Right ventricle myocardium inferior (tissue), 1 donor: ENCODE measurements at regions not wholly inside any gene's neighbourhood (a gene's known extent, or its start where the extent isn't known, plus 50 kb on each side); places are given as distances from the start of the nearest gene placed in this dataset.

ENCODE experiments used
- ATAC-seq: fragments of 200-7000 bp; cut with Tn5 transposase; one replicate; pipeline ENCODE4 v1.9.1; 2020; ENCODE audit warnings: mild to moderate bottlenecking, moderate library complexity
- DNase-seq: peaks from one replicate; pipeline ENCODE4 v3.0.0; 2021; ENCODE audit errors: missing footprints
- intact Hi-C: fragments of 100-400 bp; cut with DNase I; formaldehyde crosslinking; loops from one replicate; pipeline ENCODE4 v1.11.0; 2022
- donor health status: DM: no; HTN: yes; CAD: no; lungs with severe emphysema.

GRCh38 chr9:88077071-88077617 is 61.1 kb downstream of the SPATA31C2 start:
- DNase-seq, result no peak
- intact Hi-C loops, result no loop called here
- no peak for ATAC-seq

- intact Hi-C loops, result no loop called here
- peak; percentile 93 for ATAC-seq
- DNase-seq, result peak; percentile 83
Measured at GRCh38 chr9:88076286-88077070, 61.8 kb downstream of the SPATA31C2 start.

GRCh38 chr9:88075966-88076285 is 62.3 kb downstream of the SPATA31C2 start:
- DNase-seq, result no peak
- intact Hi-C loops, result no loop called here
- ATAC-seq, result no peak

- intact Hi-C loops, result no loop called here
- DNase-seq, result no peak
- ATAC-seq, result no peak
Measured at GRCh38 chr9:88075506-88075905, 62.8 kb downstream of the SPATA31C2 start.

- intact Hi-C loops, result no loop called here
- ATAC-seq, result no peak
Measured at GRCh38 chr9:88074931-88075330, 63.3 kb downstream of the SPATA31C2 start.

GRCh38 chr9:88072831-88073375 is 65.4 kb downstream of the SPATA31C2 start:
- no peak for ATAC-seq
- intact Hi-C loops, result no loop called here
- no peak for DNase-seq

More at GRCh38 chr9:88074931-88075330, 63.3 kb downstream of the SPATA31C2 start:
- no peak for DNase-seq

GRCh38 chr9:88071331-88071730 is 66.9 kb downstream of the SPATA31C2 start:
- ATAC-seq, result no peak
- intact Hi-C loops, result no loop called here
- no peak for DNase-seq

- no peak for ATAC-seq
Measured at GRCh38 chr9:88065619-88066018, 72.7 kb downstream of the SPATA31C2 start.

GRCh38 chr9:88064554-88064953 is 73.7 kb downstream of the SPATA31C2 start:
- DNase-seq, result no peak
- intact Hi-C loops, result no loop called here
- ATAC-seq, result no peak

More at GRCh38 chr9:88065619-88066018, 72.7 kb downstream of the SPATA31C2 start:
- no peak for DNase-seq
- intact Hi-C loops, result no loop called here

- DNase-seq (no peak), ATAC-seq (no peak)
- intact Hi-C loops, result no loop called here
Measured at GRCh38 chr9:88060746-88061145, 77.5 kb downstream of the SPATA31C2 start.

- intact Hi-C loops, result no loop called here
- ATAC-seq (no peak), DNase-seq (no peak)
Measured at GRCh38 chr9:88059469-88059868, 78.8 kb downstream of the SPATA31C2 start.

- ATAC-seq, result no peak
- intact Hi-C loops, result no loop called here
Measured at GRCh38 chr9:88056876-88057275, 81.4 kb downstream of the SPATA31C2 start.

GRCh38 chr9:88053856-88054501 is 79.6 kb upstream of the CDK20 start:
- no peak for DNase-seq
- intact Hi-C loops, result no loop called here
- no peak for ATAC-seq

More at GRCh38 chr9:88056876-88057275, 81.4 kb downstream of the SPATA31C2 start:
- DNase-seq, result no peak

GRCh38 chr9:88052321-88052965 is 78.1 kb upstream of the CDK20 start:
- intact Hi-C loops, result no loop called here
- no peak for DNase-seq
- ATAC-seq, result no peak

- intact Hi-C loops, result no loop called here
- ATAC-seq, result no peak
- no peak for DNase-seq
Measured at GRCh38 chr9:88051138-88051537, 76.8 kb upstream of the CDK20 start.

GRCh38 chr9:88049677-88050307 is 75.5 kb upstream of the CDK20 start:
- DNase-seq (no peak), ATAC-seq (no peak)
- intact Hi-C loops, result no loop called here

GRCh38 chr9:88046542-88046941 is 72.2 kb upstream of the CDK20 start:
- DNase-seq, result no peak
- intact Hi-C loops, result no loop called here
- no peak for ATAC-seq

- intact Hi-C loops, result no loop called here
- no peak for DNase-seq
Measured at GRCh38 chr9:88045686-88046085, 71.4 kb upstream of the CDK20 start.

GRCh38 chr9:88044200-88044599 is 69.9 kb upstream of the CDK20 start:
- ATAC-seq, result no peak
- no peak for DNase-seq
- intact Hi-C loops, result loop anchor here (5.0 kb wide), 1 partner anchor 367 kb away; no protein-coding TSS in a partner anchor

More at GRCh38 chr9:88045686-88046085, 71.4 kb upstream of the CDK20 start:
- no peak for ATAC-seq
